CD4-positive, alpha-beta T cell (primary cell): ENCODE measurements at regions not wholly inside any gene's neighbourhood (a gene's known extent, or its start where the extent isn't known, plus 50 kb on each side); places are given as distances from the start of the nearest gene placed in this dataset.

Experiments used
- ATAC-seq: fragments of 200-7000 bp; cut with Tn5 transposase; one replicate; pipeline ENCODE4 v1.10.0; 2022; ENCODE audit warnings: mild to moderate bottlenecking; ENCODE audit not compliant: poor library complexity
- CTCF ChIA-PET: fragments of 350-600 bp; sonication (Branson Sonifier 250); formaldehyde crosslinking; loops from one replicate; lab custom pipeline; 2021; ENCODE audit warnings: antibody characterized with exemption, inconsistent platforms; lab: Charles Lee
- POLR2A ChIA-PET: fragments of 350-600 bp; sonication (Branson Sonifier 250); formaldehyde crosslinking; loops from one replicate; lab custom pipeline; 2021; ENCODE audit warnings: antibody characterized with exemption, inconsistent platforms; lab: Charles Lee
- DNase-seq, 14 experiments: peaks; one replicate each; pipeline ENCODE4 v3.0.0-alpha.2; 2013 to 2020; ENCODE audit warnings: mixed read lengths in 2 of 14
- H3K27ac ChIP-seq, 2 donors: one replicate each; pipeline versions ENCODE4 v1.5.1 to v1.7.0; 2013; ENCODE audit warnings: low read length in 2 of 2, low read depth in 1 of 2, mild to moderate bottlenecking in 1 of 2
- H3K27me3 ChIP-seq, 2 experiments: 1 replicate in 1 of 2; 2 replicates in 1 of 2; pipeline versions ENCODE4 v1.6.1 to v1.7.0; 2013; ENCODE audit warnings: low read length in 2 of 2, control low read depth in 1 of 2, mild to moderate bottlenecking in 1 of 2, moderate library complexity in 1 of 2; ENCODE audit not compliant: insufficient read depth in 2 of 2, control insufficient read depth in 1 of 2
- H3K36me3 ChIP-seq: one replicate; pipeline ENCODE4 v1.6.1; 2013; ENCODE audit warnings: low read length, control low read depth; ENCODE audit not compliant: insufficient read depth
- H3K4me1 ChIP-seq: one replicate; pipeline ENCODE4 v1.6.1; 2013; ENCODE audit warnings: low read length, control low read depth; ENCODE audit not compliant: insufficient read depth
- H3K4me3 ChIP-seq: one replicate; pipeline ENCODE4 v1.5.1; 2013; ENCODE audit warnings: mild to moderate bottlenecking, low read length, moderate library complexity
- H3K9me3 ChIP-seq, 2 experiments: 1 replicate in 1 of 2; 2 replicates in 1 of 2; pipeline versions ENCODE4 v1.6.1 to v1.7.0; 2013; ENCODE audit warnings: low read length in 2 of 2, mild to moderate bottlenecking in 2 of 2, control low read depth in 1 of 2, moderate library complexity in 1 of 2; ENCODE audit not compliant: control insufficient read depth in 1 of 2, insufficient read depth in 1 of 2
- H3K27ac Mint-ChIP-seq: one replicate; pipeline ENCODE4 v1.8.0; 2020; ENCODE audit warnings: mixed read lengths
- H3K27me3 Mint-ChIP-seq: one replicate; pipeline ENCODE4 v1.8.0; 2021; ENCODE audit warnings: mixed read lengths
- H3K36me3 Mint-ChIP-seq: one replicate; pipeline ENCODE4 v1.8.0; 2021; ENCODE audit warnings: low read depth, mixed read lengths
- H3K4me1 Mint-ChIP-seq: one replicate; pipeline ENCODE4 v1.8.0; 2021; ENCODE audit warnings: low read depth, mixed read lengths
- H3K4me3 Mint-ChIP-seq: one replicate; pipeline ENCODE4 v1.8.0; 2020; ENCODE audit warnings: mild to moderate bottlenecking, mixed read lengths
- H3K9me3 Mint-ChIP-seq: one replicate; pipeline ENCODE4 v1.8.0; 2020; ENCODE audit warnings: mixed read lengths
- CTCF ChIP-seq: fragments of 200-600 bp; IDR thresholded peaks from one replicate; pipeline ENCODE4 v1.8.0; 2022; ENCODE audit warnings: antibody characterized with exemption, mild to moderate bottlenecking
- intact Hi-C, 2 experiments: fragments of 100-400 bp; cut with DNase I in 1 of 2; cut with micrococcal nuclease in 1 of 2; formaldehyde crosslinking; loops; one replicate each; pipeline versions ENCODE4 v1.15.1 to v1.9.0; 2023 to 2025; cut with DNase I, micrococcal nuclease

GRCh38 chr13:80712026-80712425 is 371.1 kb upstream of the SPRY2 start:
- Mint-ChIP-seq H3K9me3 (no peaks in the 10 kb centered on the region), H3K4me3 (no peak overlapping the region), H3K27me3 (no peaks in the 10 kb centered on the region), H3K4me1 (no peaks in the 10 kb centered on the region), H3K27ac (no peak overlapping the region), H3K36me3 (no peaks in the 10 kb centered on the region)
- ChIA-PET POLR2A (no interaction called here), CTCF (no interaction called here)
- peaks cover 0 to 18% of the 10 kb centered on the region in 2 experiments for H3K9me3 ChIP-seq
- no peak for DNase-seq
- intact Hi-C loops: no loop called here
- no peaks in the 10 kb centered on the region for H3K27me3 ChIP-seq
- no peak overlapping the region for H3K27ac ChIP-seq
- H3K36me3 ChIP-seq: no peaks in the 10 kb centered on the region
- no peak for TF ChIP-seq CTCF
- ATAC-seq: no peak
- H3K4me1 ChIP-seq: no peaks in the 10 kb centered on the region
- H3K4me3 ChIP-seq: no peak overlapping the region

GRCh38 chr13:80708791-80709190 is 367.9 kb upstream of the SPRY2 start:
- Histone ChIP-seq H3K4me3 (no peak overlapping the region), H3K27me3 (no peaks in the 10 kb centered on the region), H3K9me3 (peaks cover 0 to 46% of the 10 kb centered on the region in 2 experiments), H3K27ac (no peak overlapping the region), H3K4me1 (no peaks in the 10 kb centered on the region), H3K36me3 (no peaks in the 10 kb centered on the region)
- no peak overlapping the region for H3K27ac Mint-ChIP-seq
- H3K4me3 Mint-ChIP-seq: no peak overlapping the region
- TF ChIP-seq CTCF: no peak
- ChIA-PET POLR2A (no interaction called here), CTCF (no interaction called here)
- no peaks in the 10 kb centered on the region for H3K4me1 Mint-ChIP-seq
- ATAC-seq (no peak), DNase-seq (no peak)
- no peaks in the 10 kb centered on the region for H3K27me3 Mint-ChIP-seq
- intact Hi-C loops: no loop called here
- peaks cover under 1% of the 10 kb centered on the region for H3K9me3 Mint-ChIP-seq
- H3K36me3 Mint-ChIP-seq: no peaks in the 10 kb centered on the region

GRCh38 chr13:80707000-80707983 is 366.4 kb upstream of the SPRY2 start:
- no peaks in the 10 kb centered on the region for H3K4me1 ChIP-seq
- Mint-ChIP-seq H3K27me3 (no peaks in the 10 kb centered on the region), H3K27ac (no peak overlapping the region), H3K4me3 (no peak overlapping the region), H3K36me3 (no peaks in the 10 kb centered on the region), H3K4me1 (no peaks in the 10 kb centered on the region), H3K9me3 (peaks cover 4% of the 10 kb centered on the region)
- peaks cover 0 to 42% of the 10 kb centered on the region in 2 experiments for H3K9me3 ChIP-seq
- no peak for ATAC-seq
- intact Hi-C loops: no loop called here
- ChIA-PET POLR2A (no interaction called here), CTCF (no interaction called here)
- no peak for TF ChIP-seq CTCF
- H3K27ac ChIP-seq: no peak overlapping the region
- peak in 1 of 14 experiments; percentile 11 for DNase-seq
- no peaks in the 10 kb centered on the region for H3K27me3 ChIP-seq
- no peak overlapping the region for H3K4me3 ChIP-seq
- no peaks in the 10 kb centered on the region for H3K36me3 ChIP-seq
